Parathyroid adenoma (tissue), 2 donors: ENCODE measurements at regions not wholly inside any gene's neighbourhood (a gene's known extent, or its start where the extent isn't known, plus 50 kb on each side); places are given as distances from the start of the nearest gene placed in this dataset.
A peak's percentile ranks its signal among the peaks of the same experiment; 100 is the strongest.

Experiments
- H2AFZ ChIP-seq: fragments of 300-600 bp; sonication (generic); one replicate; pipeline ENCODE4 v1.7.0; 2017; ENCODE audit warnings: antibody characterized with exemption, mild to moderate bottlenecking
- H3K27ac ChIP-seq: fragments of 300-600 bp; sonication (generic); one replicate; pipeline ENCODE4 v1.7.0; 2017
- H3K27me3 ChIP-seq: fragments of 300-600 bp; sonication (generic); one replicate; pipeline ENCODE4 v1.7.0; 2017; ENCODE audit warnings: low read length; ENCODE audit not compliant: control insufficient read depth, insufficient read depth
- H3K36me3 ChIP-seq: fragments of 300-600 bp; sonication (generic); one replicate; pipeline ENCODE4 v1.7.0; 2017; ENCODE audit warnings: low read length; ENCODE audit not compliant: control insufficient read depth, insufficient read depth
- H3K4me1 ChIP-seq: fragments of 300-600 bp; sonication (generic); one replicate; pipeline ENCODE4 v1.7.0; 2017; ENCODE audit warnings: control low read depth
- H3K4me2 ChIP-seq: fragments of 300-600 bp; sonication (generic); one replicate; pipeline ENCODE4 v1.7.0; 2017; ENCODE audit warnings: low read length
- H3K4me3 ChIP-seq: fragments of 300-600 bp; sonication (generic); one replicate; pipeline ENCODE4 v1.7.0; 2017; ENCODE audit warnings: low read depth, low read length
- H3K79me2 ChIP-seq: fragments of 300-600 bp; sonication (generic); one replicate; pipeline ENCODE4 v1.7.0; 2017; ENCODE audit warnings: control low read depth
- H3K9ac ChIP-seq: fragments of 300-600 bp; sonication (generic); one replicate; pipeline ENCODE4 v1.7.0; 2017; ENCODE audit warnings: mild to moderate bottlenecking
- H3K9me3 ChIP-seq: fragments of 300-600 bp; sonication (generic); one replicate; pipeline ENCODE4 v1.7.0; 2017; ENCODE audit warnings: low read length; ENCODE audit not compliant: control insufficient read depth
- TF ChIP-seq, protein P1 (sequence below): fragments of 300-600 bp; sonication (generic); IDR thresholded peaks from one replicate; pipeline ENCODE4 v1.7.0; 2017; ENCODE audit warnings: antibody characterized with exemption, mild to moderate bottlenecking
- donor health status: primary hyperparathyroidism.

DNA sequence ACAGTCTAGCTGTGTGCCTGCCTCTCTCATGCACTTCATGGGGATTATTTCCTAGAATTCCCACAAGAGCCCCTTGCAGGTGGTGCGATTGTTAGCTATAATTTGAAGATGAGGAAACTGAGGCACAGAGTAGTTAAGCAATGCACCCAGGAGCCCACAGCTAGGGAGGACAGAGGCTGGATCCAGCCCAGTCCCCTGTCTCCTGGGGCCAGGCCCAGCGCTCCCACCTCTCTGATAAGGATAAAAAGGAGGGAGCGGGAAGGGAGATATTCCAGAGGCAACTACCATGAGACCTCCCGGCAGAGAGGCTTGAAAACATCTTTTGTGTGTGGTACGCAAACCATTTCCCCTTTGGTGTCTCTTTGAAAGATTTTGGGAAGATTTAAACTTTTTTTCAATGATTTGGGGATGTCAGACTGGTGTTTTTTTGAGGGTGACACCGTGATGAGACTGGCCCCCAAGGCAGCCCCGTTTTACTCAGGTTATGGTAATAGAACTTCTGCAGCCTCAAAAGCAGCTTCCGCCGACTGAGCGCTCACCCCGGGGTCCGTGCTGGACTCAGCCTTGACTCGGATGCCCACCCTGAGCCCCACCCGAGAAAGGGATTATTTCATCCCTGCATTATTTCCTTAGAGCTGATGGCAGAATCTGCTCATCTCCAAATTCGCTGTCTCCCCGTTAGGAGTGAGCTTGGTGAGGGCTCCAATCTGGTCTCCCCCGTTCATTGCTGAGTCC, 144.7 kb upstream of the IER5L start:
- Histone ChIP-seq H3K27ac (no peak overlapping the region), H3K9me3 (no peaks in the 10 kb centered on the region), H3K79me2 (no peaks in the 10 kb centered on the region), H3K4me2 (peak overlapping the region; percentile 18), H3K36me3 (no peaks in the 10 kb centered on the region), H3K4me3 (peak overlapping the region; percentile 7), H3K27me3 (no peaks in the 10 kb centered on the region), H2AFZ (no peak overlapping the region), H3K9ac (no peak overlapping the region), H3K4me1 (peaks cover 8% of the 10 kb centered on the region)
- TF ChIP-seq, protein P1, sequence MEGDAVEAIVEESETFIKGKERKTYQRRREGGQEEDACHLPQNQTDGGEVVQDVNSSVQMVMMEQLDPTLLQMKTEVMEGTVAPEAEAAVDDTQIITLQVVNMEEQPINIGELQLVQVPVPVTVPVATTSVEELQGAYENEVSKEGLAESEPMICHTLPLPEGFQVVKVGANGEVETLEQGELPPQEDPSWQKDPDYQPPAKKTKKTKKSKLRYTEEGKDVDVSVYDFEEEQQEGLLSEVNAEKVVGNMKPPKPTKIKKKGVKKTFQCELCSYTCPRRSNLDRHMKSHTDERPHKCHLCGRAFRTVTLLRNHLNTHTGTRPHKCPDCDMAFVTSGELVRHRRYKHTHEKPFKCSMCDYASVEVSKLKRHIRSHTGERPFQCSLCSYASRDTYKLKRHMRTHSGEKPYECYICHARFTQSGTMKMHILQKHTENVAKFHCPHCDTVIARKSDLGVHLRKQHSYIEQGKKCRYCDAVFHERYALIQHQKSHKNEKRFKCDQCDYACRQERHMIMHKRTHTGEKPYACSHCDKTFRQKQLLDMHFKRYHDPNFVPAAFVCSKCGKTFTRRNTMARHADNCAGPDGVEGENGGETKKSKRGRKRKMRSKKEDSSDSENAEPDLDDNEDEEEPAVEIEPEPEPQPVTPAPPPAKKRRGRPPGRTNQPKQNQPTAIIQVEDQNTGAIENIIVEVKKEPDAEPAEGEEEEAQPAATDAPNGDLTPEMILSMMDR: no peak

DNA sequence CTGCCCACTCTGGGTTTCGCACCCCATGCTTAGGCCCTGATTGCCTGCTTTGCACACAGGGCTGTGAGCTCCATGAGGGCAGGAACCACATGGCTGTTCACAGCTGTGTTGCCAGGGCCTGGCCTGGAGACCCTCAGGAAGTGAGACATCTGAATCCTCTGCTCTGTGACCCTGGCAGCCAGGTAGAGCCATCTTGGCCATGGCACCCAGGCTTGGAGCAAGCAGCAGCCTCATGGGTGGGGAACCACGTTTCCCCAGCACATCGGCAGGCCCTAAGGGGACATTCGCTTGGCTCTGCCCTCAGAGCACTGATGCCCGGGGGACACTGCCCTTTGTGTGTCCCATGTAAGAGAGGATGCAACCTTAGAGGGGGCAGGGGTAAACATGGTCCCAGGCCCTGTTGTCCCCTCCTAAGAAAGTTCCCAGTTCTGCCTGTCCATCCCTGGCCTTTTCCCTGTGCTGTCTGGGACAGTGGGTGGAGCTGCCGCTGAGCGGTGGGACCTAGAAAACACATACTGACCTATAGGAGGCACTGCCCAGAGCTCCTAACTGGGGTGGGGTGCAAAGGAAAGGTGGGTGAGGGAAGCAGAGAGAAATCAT, 144.1 kb upstream of the IER5L start:
- Histone ChIP-seq H3K4me2 (peak overlapping the region; percentile 84), H3K36me3 (no peaks in the 10 kb centered on the region), H3K27me3 (no peaks in the 10 kb centered on the region), H3K4me1 (peaks cover 8% of the 10 kb centered on the region), H3K4me3 (peak overlapping the region; percentile 70), H2AFZ (no peak overlapping the region), H3K27ac (peak overlapping the region; percentile 89), H3K79me2 (no peaks in the 10 kb centered on the region), H3K9ac (no peak overlapping the region), H3K9me3 (no peaks in the 10 kb centered on the region)
- TF ChIP-seq, protein P1: no peak

DNA sequence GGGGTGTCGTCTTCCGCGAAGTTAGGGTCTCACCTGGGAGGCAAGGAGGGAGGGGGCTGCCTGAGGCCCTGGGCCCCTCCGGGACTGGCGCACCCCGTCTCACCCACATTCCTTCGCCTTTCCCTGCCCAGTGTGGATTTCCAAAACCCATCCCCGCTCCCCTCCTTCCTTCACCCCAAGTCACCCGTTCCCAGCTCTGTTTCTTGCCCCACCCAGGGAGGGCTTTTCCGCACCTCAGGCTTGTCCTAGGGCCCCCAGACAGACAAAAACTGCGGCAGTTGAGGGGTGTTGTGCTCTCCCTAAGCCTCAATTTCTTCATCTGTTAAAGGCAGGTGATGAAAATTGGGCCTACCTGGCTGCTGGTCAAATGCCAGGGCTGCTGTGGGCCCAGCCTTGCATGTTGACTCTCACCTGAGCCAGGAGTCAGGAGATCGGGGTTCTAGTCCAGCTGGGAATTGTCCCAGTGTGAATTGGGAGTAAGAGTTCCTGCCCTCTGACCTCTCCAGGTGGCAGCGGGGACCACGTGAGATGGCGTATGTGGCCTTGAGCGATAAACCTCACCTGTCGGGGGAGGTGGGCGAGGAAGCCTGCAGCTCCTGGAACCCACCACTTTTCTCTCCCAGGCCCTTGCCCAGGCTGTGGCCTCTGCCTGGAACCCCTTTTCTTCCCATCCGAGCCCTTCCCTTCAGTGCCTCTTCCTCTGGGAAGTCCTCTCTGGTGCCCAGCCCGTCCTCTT, 143.4 kb upstream of the IER5L start:
- peak overlapping the region; percentile 89 for H3K27ac ChIP-seq
- H3K9ac ChIP-seq: no peak overlapping the region
- no peaks in the 10 kb centered on the region for H3K36me3 ChIP-seq
- H3K4me2 ChIP-seq: peak overlapping the region; percentile 84
- H3K27me3 ChIP-seq: no peaks in the 10 kb centered on the region
- peaks cover 8% of the 10 kb centered on the region for H3K4me1 ChIP-seq
- no peaks in the 10 kb centered on the region for H3K79me2 ChIP-seq
- peak overlapping the region; percentile 70 for H3K4me3 ChIP-seq
- H2AFZ ChIP-seq: peak overlapping the region; percentile 86
- no peaks in the 10 kb centered on the region for H3K9me3 ChIP-seq
- TF ChIP-seq, protein P1: no peak

DNA sequence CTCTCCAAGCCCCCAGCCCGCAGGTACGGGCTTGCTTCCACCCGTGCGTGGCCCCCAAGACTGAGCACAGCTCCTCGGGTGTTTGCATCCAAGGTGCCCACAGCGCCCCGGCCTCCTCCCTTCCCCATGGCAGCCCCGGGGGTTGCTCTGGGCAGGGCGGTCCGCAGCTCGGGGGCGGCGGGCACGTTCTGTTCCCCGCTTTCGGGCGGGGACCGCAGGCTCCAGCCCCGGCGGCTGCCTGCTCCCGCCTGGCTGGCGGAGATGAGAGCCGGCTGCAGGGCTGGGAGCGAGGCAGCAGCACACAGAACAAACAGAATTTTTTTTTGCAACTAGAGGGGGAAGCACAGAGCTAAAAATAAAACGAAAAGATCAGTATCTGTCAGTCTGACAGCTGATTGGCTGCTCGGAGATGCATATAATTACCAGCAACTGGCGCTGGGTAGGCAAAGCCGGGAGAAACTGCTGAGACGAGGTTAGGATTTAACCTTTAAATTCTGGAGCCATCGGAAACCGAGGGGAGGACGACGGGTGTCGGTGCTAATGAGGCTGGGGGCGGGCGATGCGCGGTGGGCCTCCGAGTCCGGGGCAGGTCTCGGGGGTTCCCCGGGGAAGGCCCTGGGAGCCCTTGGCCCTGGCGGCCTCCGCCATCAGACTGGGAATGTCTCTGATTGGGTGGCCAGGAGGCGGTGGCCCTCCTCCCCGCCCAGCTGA, 142.7 kb upstream of the IER5L start:
- Histone ChIP-seq H3K79me2 (no peaks in the 10 kb centered on the region), H3K9me3 (no peaks in the 10 kb centered on the region), H3K9ac (peak overlapping the region; percentile 28), H3K27ac (peak overlapping the region; percentile 89), H3K4me3 (peak overlapping the region; percentile 70), H3K36me3 (no peaks in the 10 kb centered on the region), H3K4me1 (peaks cover 8% of the 10 kb centered on the region), H3K27me3 (no peaks in the 10 kb centered on the region), H2AFZ (peak overlapping the region; percentile 86), H3K4me2 (peak overlapping the region; percentile 84)
- TF ChIP-seq, protein P1: peak; percentile 28
